ENCODE measurements at regions not wholly inside any gene's neighbourhood (a gene's known extent, or its start where the extent isn't known, plus 50 kb on each side); places are given as distances from the start of the nearest gene placed in this dataset.
"Not testable (repeated sequence)": the region's sequence is repeated elsewhere in the genome, so short reads cannot be mapped to it uniquely, and the experiment has no call there.

GRCh38 chr5:36739751-36740221, 133.4 kb downstream of the SLC1A3 start:
- DNase-seq: peak; percentile 66

GRCh38 chr5:36740259-36740898, 134.0 kb downstream of the SLC1A3 start:
- Histone ChIP-seq H3K4me3 (ENCODE audit: insufficient read depth, low read depth, low read length) (no peak overlapping the region), H3K27me3 (ENCODE audit: control insufficient read depth, insufficient read depth, low read length) (peaks cover 14% of the 10 kb centered on the region), H3K36me3 (replicated peaks; ENCODE audit: control insufficient read depth, insufficient read depth, low read length) (no peaks in the 10 kb centered on the region)
- DNase-seq: no peak

More at GRCh38 chr5:36739751-36740221, 133.4 kb downstream of the SLC1A3 start:
- Histone ChIP-seq H3K27me3 (ENCODE audit: control insufficient read depth, insufficient read depth, low read length) (peaks cover 9% of the 10 kb centered on the region), H3K4me3 (ENCODE audit: insufficient read depth, low read depth, low read length) (no peak overlapping the region), H3K36me3 (replicated peaks; ENCODE audit: control insufficient read depth, insufficient read depth, low read length) (no peaks in the 10 kb centered on the region)

- Histone ChIP-seq H3K36me3 (replicated peaks; ENCODE audit: control insufficient read depth, insufficient read depth, low read length) (no peaks in the 10 kb centered on the region), H3K27me3 (ENCODE audit: control insufficient read depth, insufficient read depth, low read length) (peaks cover 22% of the 10 kb centered on the region), H3K4me3 (ENCODE audit: insufficient read depth, low read depth, low read length) (no peak overlapping the region)
- no peak for DNase-seq
Measured at GRCh38 chr5:36741128-36741527, 134.7 kb downstream of the SLC1A3 start.

GRCh38 chr5:36743891-36744772, 132.4 kb upstream of the NIPBL start:
- Histone ChIP-seq H3K4me3 (ENCODE audit: insufficient read depth, low read depth, low read length) (peak overlapping the region; percentile 71), H3K27me3 (ENCODE audit: control insufficient read depth, insufficient read depth, low read length) (peaks cover 29% of the 10 kb centered on the region)
- DNase-seq: no peak

GRCh38 chr5:36744773-36745589, 131.6 kb upstream of the NIPBL start:
- Histone ChIP-seq H3K36me3 (replicated peaks; ENCODE audit: control insufficient read depth, insufficient read depth, low read length) (no peaks in the 10 kb centered on the region), H3K4me3 (ENCODE audit: insufficient read depth, low read depth, low read length) (peak overlapping the region; percentile 71), H3K27me3 (ENCODE audit: control insufficient read depth, insufficient read depth, low read length) (peaks cover 29% of the 10 kb centered on the region)
- DNase-seq: peak; percentile 94

More at GRCh38 chr5:36743891-36744772, 132.4 kb upstream of the NIPBL start:
- no peaks in the 10 kb centered on the region for H3K36me3 ChIP-seq (replicated peaks; ENCODE audit: control insufficient read depth, insufficient read depth, low read length)

GRCh38 chr5:36747794-36748193, 128.8 kb upstream of the NIPBL start:
- peaks cover 28% of the 10 kb centered on the region for H3K27me3 ChIP-seq (ENCODE audit: control insufficient read depth, insufficient read depth, low read length)
- H3K4me3 ChIP-seq (ENCODE audit: insufficient read depth, low read depth, low read length); DNase-seq; H3K36me3 ChIP-seq (replicated peaks; ENCODE audit: control insufficient read depth, insufficient read depth, low read length): not testable (repeated sequence)

- no peaks in the 10 kb centered on the region for H3K36me3 ChIP-seq (replicated peaks; ENCODE audit: control insufficient read depth, insufficient read depth, low read length)
- H3K27me3 ChIP-seq (ENCODE audit: control insufficient read depth, insufficient read depth, low read length): peaks cover 3% of the 10 kb centered on the region; the same call in 1 of the 2 replicates
- peak; percentile 37 for DNase-seq
- no peak overlapping the region for H3K4me3 ChIP-seq (ENCODE audit: insufficient read depth, low read depth, low read length)
Measured at GRCh38 chr5:36751886-36752285, 124.7 kb upstream of the NIPBL start.

- DNase-seq: no peak
- Histone ChIP-seq H3K4me3 (ENCODE audit: insufficient read depth, low read depth, low read length) (no peak overlapping the region), H3K27me3 (ENCODE audit: control insufficient read depth, insufficient read depth, low read length) (no peaks in the 10 kb centered on the region), H3K36me3 (replicated peaks; ENCODE audit: control insufficient read depth, insufficient read depth, low read length) (no peaks in the 10 kb centered on the region)
Measured at GRCh38 chr5:36755342-36755741, 121.2 kb upstream of the NIPBL start.

GRCh38 chr5:36755920-36756488, 120.6 kb upstream of the NIPBL start:
- Histone ChIP-seq H3K4me3 (ENCODE audit: insufficient read depth, low read depth, low read length) (no peak overlapping the region), H3K27me3 (ENCODE audit: control insufficient read depth, insufficient read depth, low read length) (no peaks in the 10 kb centered on the region), H3K36me3 (replicated peaks; ENCODE audit: control insufficient read depth, insufficient read depth, low read length) (no peaks in the 10 kb centered on the region)
- no peak for DNase-seq

- no peaks in the 10 kb centered on the region for H3K27me3 ChIP-seq (ENCODE audit: control insufficient read depth, insufficient read depth, low read length)
- no peak for DNase-seq
- no peaks in the 10 kb centered on the region for H3K36me3 ChIP-seq (replicated peaks; ENCODE audit: control insufficient read depth, insufficient read depth, low read length)
- H3K4me3 ChIP-seq (ENCODE audit: insufficient read depth, low read depth, low read length): no peak overlapping the region
Measured at GRCh38 chr5:36756848-36757247, 119.7 kb upstream of the NIPBL start.

GRCh38 chr5:36759117-36759516, 117.5 kb upstream of the NIPBL start:
- H3K4me3 ChIP-seq (ENCODE audit: insufficient read depth, low read depth, low read length): no peak overlapping the region
- no peak for DNase-seq
- no peaks in the 10 kb centered on the region for H3K27me3 ChIP-seq (ENCODE audit: control insufficient read depth, insufficient read depth, low read length)
- no peaks in the 10 kb centered on the region for H3K36me3 ChIP-seq (replicated peaks; ENCODE audit: control insufficient read depth, insufficient read depth, low read length)

GRCh38 chr5:36763454-36763853, 113.1 kb upstream of the NIPBL start:
- no peaks in the 10 kb centered on the region for H3K36me3 ChIP-seq (replicated peaks; ENCODE audit: control insufficient read depth, insufficient read depth, low read length)
- DNase-seq: no peak
- no peak overlapping the region for H3K4me3 ChIP-seq (ENCODE audit: insufficient read depth, low read depth, low read length)
- H3K27me3 ChIP-seq (ENCODE audit: control insufficient read depth, insufficient read depth, low read length): no peaks in the 10 kb centered on the region

- Histone ChIP-seq H3K4me3 (ENCODE audit: insufficient read depth, low read depth, low read length) (no peak overlapping the region), H3K27me3 (ENCODE audit: control insufficient read depth, insufficient read depth, low read length) (no peaks in the 10 kb centered on the region)
- no peak for DNase-seq
Measured at GRCh38 chr5:36765876-36766275, 110.7 kb upstream of the NIPBL start.

GRCh38 chr5:36766981-36767380, 109.6 kb upstream of the NIPBL start:
- Histone ChIP-seq H3K4me3 (ENCODE audit: insufficient read depth, low read depth, low read length) (no peak overlapping the region), H3K27me3 (ENCODE audit: control insufficient read depth, insufficient read depth, low read length) (no peaks in the 10 kb centered on the region), H3K36me3 (replicated peaks; ENCODE audit: control insufficient read depth, insufficient read depth, low read length) (no peaks in the 10 kb centered on the region)
- DNase-seq: no peak

More at GRCh38 chr5:36765876-36766275, 110.7 kb upstream of the NIPBL start:
- H3K36me3 ChIP-seq (replicated peaks; ENCODE audit: control insufficient read depth, insufficient read depth, low read length): no peaks in the 10 kb centered on the region

Data from H7 (cell line).